CD8-positive, alpha-beta memory T cell (primary cell): ENCODE measurements at regions not wholly inside any gene's neighbourhood (a gene's known extent, or its start where the extent isn't known, plus 50 kb on each side); places are given as distances from the start of the nearest gene placed in this dataset.
"Not testable (repeated sequence)": the region's sequence is repeated elsewhere in the genome, so short reads cannot be mapped to it uniquely, and the experiment has no call there.

Experiments
- CTCF ChIA-PET: fragments of 350-600 bp; sonication (Branson Sonifier 250); formaldehyde crosslinking; loops from one replicate; lab custom pipeline; 2021; ENCODE audit warnings: antibody characterized with exemption; lab: Charles Lee
- POLR2A ChIA-PET: fragments of 350-600 bp; sonication (Branson Sonifier 250); formaldehyde crosslinking; loops from one replicate; lab custom pipeline; 2021; ENCODE audit warnings: antibody characterized with exemption; lab: Charles Lee
- DNase-seq, 5 donors: peaks; one replicate each; pipeline versions ENCODE4 v3.0.0 to v3.0.0-alpha.2; 2020 to 2022; ENCODE audit warnings: mixed read lengths in 1 of 5
- H3K27ac ChIP-seq: one replicate; pipeline ENCODE4 v1.7.0; 2013; ENCODE audit warnings: low read depth, mild to moderate bottlenecking, low read length, moderate library complexity
- H3K27me3 ChIP-seq: 2 replicates; pipeline ENCODE4 v1.7.0; 2013; ENCODE audit warnings: low read length, mild to moderate bottlenecking; ENCODE audit not compliant: insufficient read depth, poor library complexity, severe bottlenecking
- H3K36me3 ChIP-seq: 2 replicates; pipeline ENCODE4 v1.7.0; 2013; ENCODE audit warnings: mild to moderate bottlenecking, low read length, moderate library complexity; ENCODE audit not compliant: insufficient read depth
- H3K4me1 ChIP-seq: 2 replicates; pipeline ENCODE4 v1.7.0; 2013; ENCODE audit warnings: mild to moderate bottlenecking, low read length, moderate library complexity; ENCODE audit not compliant: insufficient read depth
- H3K4me3 ChIP-seq: 2 replicates; pipeline ENCODE4 v1.7.0; 2013; ENCODE audit warnings: mild to moderate bottlenecking, low read length
- H3K9me3 ChIP-seq: 2 replicates; pipeline ENCODE4 v1.7.0; 2013; ENCODE audit warnings: mild to moderate bottlenecking, low read length
- H3K27ac Mint-ChIP-seq, 8 donors: one replicate each; pipeline ENCODE4 v1.8.0; 2020 to 2021; ENCODE audit warnings: mixed read lengths in 8 of 8, mild to moderate bottlenecking in 6 of 8, inconsistent platforms in 3 of 8, moderate library complexity in 3 of 8
- H3K27me3 Mint-ChIP-seq, 2 donors: one replicate each; pipeline ENCODE4 v1.8.0; 2020 to 2021; ENCODE audit warnings: mixed read lengths in 2 of 2, mild to moderate bottlenecking in 1 of 2, moderate library complexity in 1 of 2
- H3K36me3 Mint-ChIP-seq, 3 donors: one replicate each; pipeline ENCODE4 v1.8.0; 2020 to 2021; ENCODE audit warnings: mixed read lengths in 3 of 3, inconsistent platforms in 1 of 3, mild to moderate bottlenecking in 1 of 3
- H3K4me1 Mint-ChIP-seq, 3 donors: one replicate each; pipeline ENCODE4 v1.8.0; 2020 to 2021; ENCODE audit warnings: mixed read lengths in 3 of 3, inconsistent platforms in 1 of 3, mild to moderate bottlenecking in 1 of 3
- H3K4me3 Mint-ChIP-seq, 7 donors: one replicate each; pipeline ENCODE4 v1.8.0; 2020 to 2021; ENCODE audit warnings: mixed read lengths in 7 of 7, mild to moderate bottlenecking in 6 of 7, moderate library complexity in 4 of 7, inconsistent platforms in 2 of 7
- H3K9me3 Mint-ChIP-seq, 5 donors: one replicate each; pipeline ENCODE4 v1.8.0; 2020 to 2022; ENCODE audit warnings: mixed read lengths in 5 of 5, mild to moderate bottlenecking in 3 of 5, moderate library complexity in 2 of 5, inconsistent platforms in 1 of 5

GRCh38 chr1:224051782-224052181 lies 62.1 kb upstream of the FBXO28 start:
- not testable (repeated sequence) for DNase-seq, H3K4me1 Mint-ChIP-seq, H3K27ac Mint-ChIP-seq, H3K27me3 ChIP-seq, H3K36me3 Mint-ChIP-seq, H3K4me3 Mint-ChIP-seq, H3K4me3 ChIP-seq, H3K36me3 ChIP-seq, H3K9me3 Mint-ChIP-seq, H3K4me1 ChIP-seq, H3K9me3 ChIP-seq, H3K27ac ChIP-seq
- ChIA-PET POLR2A (interaction anchor here (0.6 kb wide), 1 partner anchor 1269 kb away, joined by 5 read pairs; no protein-coding TSS in a partner anchor), CTCF (interaction anchor here (1.0 to 1.7 kb wide), 2 partner anchors 240 to 241 kb away, joined by 4 to 8 read pairs; no protein-coding TSS in a partner anchor)
- H3K27me3 Mint-ChIP-seq: peaks cover 3 to 21% of the 10 kb centered on the region in 2 donors

- no peak for DNase-seq
- no peaks in the 10 kb centered on the region for H3K9me3 ChIP-seq
- ChIA-PET CTCF (interaction anchor here (0.6 to 1.7 kb wide), 4 partner anchors 9 to 240 kb away, joined by 3 to 8 read pairs (median 4); partner anchors contain the start of gene FBXO28), POLR2A (interaction anchor here (0.6 kb wide), 1 partner anchor 1268 kb away, joined by 5 read pairs; no protein-coding TSS in a partner anchor)
- H3K27ac ChIP-seq: no peak overlapping the region
- Mint-ChIP-seq H3K4me3 (no peak overlapping the region), H3K27me3 (peaks cover 3 to 18% of the 10 kb centered on the region in 2 donors), H3K36me3 (no peaks in the 10 kb centered on the region), H3K4me1 (peaks cover 0 to 3% (median 2%) of the 10 kb centered on the region in 3 donors), H3K9me3 (no peaks in the 10 kb centered on the region), H3K27ac (no peak overlapping the region)
- H3K36me3 ChIP-seq: no peaks in the 10 kb centered on the region
- H3K27me3 ChIP-seq: peaks cover 3% of the 10 kb centered on the region
- no peak overlapping the region for H3K4me3 ChIP-seq
- H3K4me1 ChIP-seq: peaks cover 3% of the 10 kb centered on the region
Measured at GRCh38 chr1:224051086-224051406, 62.9 kb upstream of the FBXO28 start.

GRCh38 chr1:224047538-224047937 lies 66.4 kb upstream of the FBXO28 start:
- CTCF ChIA-PET: no interaction called here
- H3K36me3 Mint-ChIP-seq: no peaks in the 10 kb centered on the region
- Histone ChIP-seq H3K4me3 (no peak overlapping the region), H3K4me1 (peaks cover 3% of the 10 kb centered on the region), H3K27me3 (peaks cover 3% of the 10 kb centered on the region), H3K36me3 (no peaks in the 10 kb centered on the region), H3K9me3 (no peaks in the 10 kb centered on the region), H3K27ac (no peak overlapping the region)
- POLR2A ChIA-PET: no interaction called here
- H3K27me3 Mint-ChIP-seq: peaks cover 13 to 34% of the 10 kb centered on the region in 2 donors
- no peaks in the 10 kb centered on the region for H3K9me3 Mint-ChIP-seq
- H3K4me3 Mint-ChIP-seq: no peak overlapping the region
- DNase-seq: no peak
- H3K27ac Mint-ChIP-seq: no peak overlapping the region
- peaks cover 0 to 3% (median 2%) of the 10 kb centered on the region in 3 donors for H3K4me1 Mint-ChIP-seq

- ChIA-PET POLR2A (no interaction called here), CTCF (no interaction called here)
- no peak overlapping the region for H3K27ac ChIP-seq
- H3K36me3 ChIP-seq: no peaks in the 10 kb centered on the region
- H3K4me3 Mint-ChIP-seq: no peak overlapping the region
- no peak overlapping the region for H3K27ac Mint-ChIP-seq
- peaks cover under 1% of the 10 kb centered on the region for H3K4me1 ChIP-seq
- H3K27me3 ChIP-seq: peaks cover 3% of the 10 kb centered on the region
- no peaks in the 10 kb centered on the region for H3K9me3 ChIP-seq
- no peak for DNase-seq
- no peaks in the 10 kb centered on the region for H3K4me1 Mint-ChIP-seq
- H3K27me3 Mint-ChIP-seq: peaks cover 16 to 41% of the 10 kb centered on the region in 2 donors
- H3K9me3 Mint-ChIP-seq: no peaks in the 10 kb centered on the region
- H3K36me3 Mint-ChIP-seq: no peaks in the 10 kb centered on the region
- H3K4me3 ChIP-seq: no peak overlapping the region
Measured at GRCh38 chr1:224045556-224045955, 68.4 kb upstream of the FBXO28 start.

- H3K4me3 ChIP-seq: no peak overlapping the region
- no peak overlapping the region for H3K27ac ChIP-seq
- no peaks in the 10 kb centered on the region for H3K9me3 ChIP-seq
- ChIA-PET POLR2A (no interaction called here), CTCF (no interaction called here)
- H3K36me3 Mint-ChIP-seq: no peaks in the 10 kb centered on the region
- H3K4me3 Mint-ChIP-seq: no peak overlapping the region
- DNase-seq: no peak
- H3K27ac Mint-ChIP-seq: no peak overlapping the region
- H3K27me3 Mint-ChIP-seq: peaks cover 17 to 45% of the 10 kb centered on the region in 2 donors
- H3K4me1 ChIP-seq: no peaks in the 10 kb centered on the region
- no peaks in the 10 kb centered on the region for H3K27me3 ChIP-seq
- H3K36me3 ChIP-seq: no peaks in the 10 kb centered on the region
- no peaks in the 10 kb centered on the region for H3K9me3 Mint-ChIP-seq
- H3K4me1 Mint-ChIP-seq: no peaks in the 10 kb centered on the region
Measured at GRCh38 chr1:224044420-224044819, 69.5 kb upstream of the FBXO28 start.

GRCh38 chr1:224042557-224043118 lies 71.3 kb upstream of the FBXO28 start:
- no peak overlapping the region for H3K4me3 Mint-ChIP-seq
- H3K27ac Mint-ChIP-seq: no peak overlapping the region
- no peaks in the 10 kb centered on the region for H3K36me3 ChIP-seq
- H3K9me3 ChIP-seq: no peaks in the 10 kb centered on the region
- peaks cover 20 to 41% of the 10 kb centered on the region in 2 donors for H3K27me3 Mint-ChIP-seq
- ChIA-PET POLR2A (no interaction called here), CTCF (no interaction called here)
- no peaks in the 10 kb centered on the region for H3K36me3 Mint-ChIP-seq
- no peaks in the 10 kb centered on the region for H3K9me3 Mint-ChIP-seq
- no peaks in the 10 kb centered on the region for H3K27me3 ChIP-seq
- H3K4me1 Mint-ChIP-seq: no peaks in the 10 kb centered on the region
- no peak overlapping the region for H3K27ac ChIP-seq
- no peaks in the 10 kb centered on the region for H3K4me1 ChIP-seq
- H3K4me3 ChIP-seq: no peak overlapping the region
- DNase-seq: no peak

- POLR2A ChIA-PET: no interaction called here
- no peaks in the 10 kb centered on the region for H3K4me1 Mint-ChIP-seq
Measured at GRCh38 chr1:224041032-224041431, 72.9 kb upstream of the FBXO28 start.

GRCh38 chr1:224040423-224040822 lies 73.5 kb upstream of the FBXO28 start:
- H3K27me3 Mint-ChIP-seq: peaks cover 19 to 38% of the 10 kb centered on the region in 2 donors
- H3K27me3 ChIP-seq, H3K27ac Mint-ChIP-seq, H3K36me3 ChIP-seq, CTCF ChIA-PET, DNase-seq, H3K4me1 Mint-ChIP-seq, H3K9me3 Mint-ChIP-seq, H3K36me3 Mint-ChIP-seq, H3K27ac ChIP-seq, H3K4me3 ChIP-seq, POLR2A ChIA-PET, H3K4me1 ChIP-seq, H3K9me3 ChIP-seq, H3K4me3 Mint-ChIP-seq: not testable (repeated sequence)

More at GRCh38 chr1:224041032-224041431, 72.9 kb upstream of the FBXO28 start:
- Histone ChIP-seq H3K27ac (no peak overlapping the region), H3K4me1 (no peaks in the 10 kb centered on the region), H3K36me3 (no peaks in the 10 kb centered on the region), H3K9me3 (no peaks in the 10 kb centered on the region), H3K27me3 (no peaks in the 10 kb centered on the region), H3K4me3 (no peak overlapping the region)
- Mint-ChIP-seq H3K36me3 (no peaks in the 10 kb centered on the region), H3K9me3 (no peaks in the 10 kb centered on the region), H3K27me3 (peaks cover 22 to 43% of the 10 kb centered on the region in 2 donors), H3K27ac (no peak overlapping the region), H3K4me3 (no peak overlapping the region)
- DNase-seq: no peak
- CTCF ChIA-PET: no interaction called here
